OCI-LY1 (cell line): ENCODE measurements at regions not wholly inside any gene's neighbourhood (a gene's known extent, or its start where the extent isn't known, plus 50 kb on each side); places are given as distances from the start of the nearest gene placed in this dataset.

Experiments
- EZH2 ChIP-seq: fragments of 200-600 bp; sonication (generic), shearing (Covaris generic); IDR thresholded peaks from 2 replicates; pipeline ENCODE4 v1.8.0; 2017; ENCODE audit warnings: borderline replicate concordance, mixed run types, mild to moderate bottlenecking, antibody characterized with exemption, low read length, moderate library complexity, mixed read lengths
- TF ChIP-seq, protein P1 (sequence below): fragments of 200-600 bp; sonication (generic), shearing (Covaris generic); IDR thresholded peaks from 2 replicates; pipeline ENCODE4 v1.5.1; 2017; ENCODE audit warnings: mild to moderate bottlenecking, antibody characterized with exemption, low read length, moderate library complexity, mixed read lengths

- TF ChIP-seq, protein P1, sequence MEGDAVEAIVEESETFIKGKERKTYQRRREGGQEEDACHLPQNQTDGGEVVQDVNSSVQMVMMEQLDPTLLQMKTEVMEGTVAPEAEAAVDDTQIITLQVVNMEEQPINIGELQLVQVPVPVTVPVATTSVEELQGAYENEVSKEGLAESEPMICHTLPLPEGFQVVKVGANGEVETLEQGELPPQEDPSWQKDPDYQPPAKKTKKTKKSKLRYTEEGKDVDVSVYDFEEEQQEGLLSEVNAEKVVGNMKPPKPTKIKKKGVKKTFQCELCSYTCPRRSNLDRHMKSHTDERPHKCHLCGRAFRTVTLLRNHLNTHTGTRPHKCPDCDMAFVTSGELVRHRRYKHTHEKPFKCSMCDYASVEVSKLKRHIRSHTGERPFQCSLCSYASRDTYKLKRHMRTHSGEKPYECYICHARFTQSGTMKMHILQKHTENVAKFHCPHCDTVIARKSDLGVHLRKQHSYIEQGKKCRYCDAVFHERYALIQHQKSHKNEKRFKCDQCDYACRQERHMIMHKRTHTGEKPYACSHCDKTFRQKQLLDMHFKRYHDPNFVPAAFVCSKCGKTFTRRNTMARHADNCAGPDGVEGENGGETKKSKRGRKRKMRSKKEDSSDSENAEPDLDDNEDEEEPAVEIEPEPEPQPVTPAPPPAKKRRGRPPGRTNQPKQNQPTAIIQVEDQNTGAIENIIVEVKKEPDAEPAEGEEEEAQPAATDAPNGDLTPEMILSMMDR: no peak
- TF ChIP-seq EZH2: no peak
These were observed 293.0 kb downstream of the MRPL39 start for GRCh38 chr21:25314247-25314646.
